ENCODE measurements at regions not wholly inside any gene's neighbourhood (a gene's known extent, or its start where the extent isn't known, plus 50 kb on each side); places are given as distances from the start of the nearest gene placed in this dataset.

GRCh38 chr2:84083984-84084383 is 375.1 kb downstream of the SUCLG1 start:
- no CpG with 5 or more reads among the region's 1 CpG for WGBS (ENCODE audit: insufficient coverage)
- intact Hi-C loops (cut with micrococcal nuclease) = no loop called here
- no peak overlapping the region for H3K27ac Mint-ChIP-seq

GRCh38 chr2:84078471-84078870 is 380.6 kb downstream of the SUCLG1 start:
- Mint-ChIP-seq H3K4me1 (no peaks in the 10 kb centered on the region), H3K27me3 (ENCODE audit: low read depth in 2 of 2) (peaks cover 0 to 4% of the 10 kb centered on the region in 2 donors), H3K27ac (no peak overlapping the region), H3K9me3 (no peaks in the 10 kb centered on the region), H3K4me3 (no peak overlapping the region), H3K36me3 (no peaks in the 10 kb centered on the region)
- Histone ChIP-seq H3K27me3 (ENCODE audit: control insufficient read depth, insufficient read depth, low read length) (no peaks in the 10 kb centered on the region), H3K36me3 (ENCODE audit: control insufficient read depth, insufficient read depth, low read length) (no peaks in the 10 kb centered on the region), H3K4me3 (ENCODE audit: low read length) (no peak overlapping the region), H3K4me1 (ENCODE audit: control insufficient read depth, insufficient read depth, low read length) (no peaks in the 10 kb centered on the region), H3K9me3 (ENCODE audit: control insufficient read depth, insufficient read depth, low read length) (no peaks in the 10 kb centered on the region), H3K27ac (ENCODE audit: low read length) (no peak overlapping the region)
- no peak for DNase-seq
- no peak for ATAC-seq
- WGBS (ENCODE audit: insufficient coverage) = 73% methylated on average over 3 of the region's 3 CpGs
- intact Hi-C loops (cut with micrococcal nuclease) = no loop called here
- TF ChIP-seq CTCF (IDR thresholded peaks at IDR 0.05) = no peak

More at GRCh38 chr2:84083984-84084383, 375.1 kb downstream of the SUCLG1 start:
- peaks cover 6 to 10% of the 10 kb centered on the region in 2 donors for H3K27me3 Mint-ChIP-seq (ENCODE audit: low read depth in 2 of 2)
- no peak overlapping the region for H3K4me3 Mint-ChIP-seq
- no peaks in the 10 kb centered on the region for H3K9me3 ChIP-seq (ENCODE audit: control insufficient read depth, insufficient read depth, low read length)
- no peaks in the 10 kb centered on the region for H3K36me3 Mint-ChIP-seq
- H3K27me3 ChIP-seq (ENCODE audit: control insufficient read depth, insufficient read depth, low read length) = peaks cover 2% of the 10 kb centered on the region
- H3K4me1 ChIP-seq (ENCODE audit: control insufficient read depth, insufficient read depth, low read length) = no peaks in the 10 kb centered on the region
- no peak for TF ChIP-seq CTCF (IDR thresholded peaks at IDR 0.05)
- no peak overlapping the region for H3K27ac ChIP-seq (ENCODE audit: low read length)
- H3K9me3 Mint-ChIP-seq = no peaks in the 10 kb centered on the region
- no peaks in the 10 kb centered on the region for H3K4me1 Mint-ChIP-seq
- DNase-seq (no peak), ATAC-seq (no peak)
- H3K4me3 ChIP-seq (ENCODE audit: low read length) = no peak overlapping the region
- H3K36me3 ChIP-seq (ENCODE audit: control insufficient read depth, insufficient read depth, low read length) = no peaks in the 10 kb centered on the region

- H3K27me3 ChIP-seq (ENCODE audit: control insufficient read depth, insufficient read depth, low read length) = no peaks in the 10 kb centered on the region
- DNase-seq (no peak), ATAC-seq (no peak)
- no peaks in the 10 kb centered on the region for H3K9me3 Mint-ChIP-seq
- TF ChIP-seq CTCF (IDR thresholded peaks at IDR 0.05) = no peak
- H3K27ac Mint-ChIP-seq = no peak overlapping the region
- no peaks in the 10 kb centered on the region for H3K36me3 Mint-ChIP-seq
- no peaks in the 10 kb centered on the region for H3K4me1 Mint-ChIP-seq
- no peak overlapping the region for H3K4me3 ChIP-seq (ENCODE audit: low read length)
- H3K4me1 ChIP-seq (ENCODE audit: control insufficient read depth, insufficient read depth, low read length) = no peaks in the 10 kb centered on the region
- H3K4me3 Mint-ChIP-seq = no peak overlapping the region
- no peaks in the 10 kb centered on the region for H3K36me3 ChIP-seq (ENCODE audit: control insufficient read depth, insufficient read depth, low read length)
- H3K27me3 Mint-ChIP-seq (ENCODE audit: low read depth in 2 of 2) = peaks cover 0 to 4% of the 10 kb centered on the region in 2 donors
- intact Hi-C loops (cut with micrococcal nuclease) = no loop called here
- WGBS (ENCODE audit: insufficient coverage) = 57% methylated on average over 2 of the region's 2 CpGs
- H3K27ac ChIP-seq (ENCODE audit: low read length) = no peak overlapping the region
- H3K9me3 ChIP-seq (ENCODE audit: control insufficient read depth, insufficient read depth, low read length) = no peaks in the 10 kb centered on the region
These were observed 381.6 kb downstream of the SUCLG1 start for GRCh38 chr2:84077496-84077895.

GRCh38 chr2:84071050-84071449 is 388.0 kb downstream of the SUCLG1 start:
- Mint-ChIP-seq H3K36me3 (no peaks in the 10 kb centered on the region), H3K4me3 (no peak overlapping the region), H3K9me3 (no peaks in the 10 kb centered on the region), H3K27ac (no peak overlapping the region), H3K4me1 (no peaks in the 10 kb centered on the region), H3K27me3 (ENCODE audit: low read depth in 2 of 2) (peaks cover 4 to 21% of the 10 kb centered on the region in 2 donors)
- Histone ChIP-seq H3K27ac (ENCODE audit: low read length) (no peak overlapping the region), H3K27me3 (ENCODE audit: control insufficient read depth, insufficient read depth, low read length) (no peaks in the 10 kb centered on the region), H3K4me3 (ENCODE audit: low read length) (no peak overlapping the region), H3K4me1 (ENCODE audit: control insufficient read depth, insufficient read depth, low read length) (no peaks in the 10 kb centered on the region), H3K36me3 (ENCODE audit: control insufficient read depth, insufficient read depth, low read length) (no peaks in the 10 kb centered on the region), H3K9me3 (ENCODE audit: control insufficient read depth, insufficient read depth, low read length) (no peaks in the 10 kb centered on the region)
- no peak for DNase-seq
- intact Hi-C loops (cut with micrococcal nuclease) = no loop called here
- no peak for TF ChIP-seq CTCF (IDR thresholded peaks at IDR 0.05)
- no peak for ATAC-seq
- 79% methylated on average over 1 of the region's 1 CpG for WGBS (ENCODE audit: insufficient coverage)

Measured in natural killer cell (primary cell).